WTC11 (cell line): ENCODE measurements at regions not wholly inside any gene's neighbourhood (a gene's known extent, or its start where the extent isn't known, plus 50 kb on each side); places are given as distances from the start of the nearest gene placed in this dataset.

Experiments used
- ATAC-seq: fragments of 200-7000 bp; cut with Tn5 transposase; 2 replicates; pipeline ENCODE4 v1.10.0; 2021; ENCODE audit warnings: mild to moderate bottlenecking, moderate library complexity
- CTCF ChIA-PET: fragments of 300-600 bp; sonication (Branson Sonifier 250); formaldehyde crosslinking; loops from one replicate; lab custom pipeline; 2021; ENCODE audit warnings: antibody characterized with exemption; lab: Charles Lee
- POLR2A ChIA-PET: fragments of 350-600 bp; sonication (Branson Sonifier 250); formaldehyde crosslinking; loops from one replicate; lab custom pipeline; 2021; ENCODE audit warnings: antibody characterized with exemption; lab: Charles Lee
- DNase-seq: peaks from one replicate; pipeline ENCODE4 v3.0.0; 2021; ENCODE audit warnings: low spot score
- H3K27ac Mint-ChIP-seq: 2 replicates; pipeline ENCODE4 v1.8.0; 2021; ENCODE audit warnings: mixed read lengths
- H3K27me3 Mint-ChIP-seq: 2 replicates; pipeline ENCODE4 v1.8.0; 2021; ENCODE audit warnings: low read depth, mild to moderate bottlenecking, moderate library complexity, mixed read lengths
- H3K36me3 Mint-ChIP-seq: 2 replicates; pipeline ENCODE4 v1.8.0; 2021; ENCODE audit warnings: mixed read lengths
- H3K4me1 Mint-ChIP-seq: 2 replicates; pipeline ENCODE4 v1.8.0; 2022; ENCODE audit warnings: mixed read lengths
- H3K4me3 Mint-ChIP-seq: 2 replicates; pipeline ENCODE4 v1.8.0; 2021; ENCODE audit warnings: mild to moderate bottlenecking, moderate library complexity, mixed read lengths
- H3K9me3 Mint-ChIP-seq: 2 replicates; pipeline ENCODE4 v1.8.0; 2021; ENCODE audit warnings: mixed read lengths
- AFF4 ChIP-seq: sonication (generic); formaldehyde crosslinking; IDR thresholded peaks from 2 replicates; pipeline ENCODE4 v1.8.1; 2023; ENCODE audit warnings: mild to moderate bottlenecking, missing genetic modification reagents, borderline replicate concordance
- CTCF ChIP-seq: fragments of 200-600 bp; IDR thresholded peaks from 2 replicates; pipeline ENCODE4 v1.8.0; 2022; ENCODE audit warnings: antibody characterized with exemption
- E2F1 ChIP-seq: sonication (generic); formaldehyde crosslinking; IDR thresholded peaks from 2 replicates; pipeline ENCODE4 v1.8.0; 2022; ENCODE audit warnings: mild to moderate bottlenecking, missing genetic modification reagents
- ESRRA ChIP-seq: sonication (generic); formaldehyde crosslinking; IDR thresholded peaks from 2 replicates; pipeline ENCODE4 v1.8.1; 2022; ENCODE audit warnings: mild to moderate bottlenecking, missing genetic modification reagents, borderline replicate concordance
- FOXJ3 ChIP-seq: sonication (generic); formaldehyde crosslinking; IDR thresholded peaks from 2 replicates; pipeline ENCODE4 v1.9.0; 2021; ENCODE audit warnings: missing genetic modification reagents, mild to moderate bottlenecking, borderline replicate concordance
- HMGA2 ChIP-seq: fragments of 250-450 bp; sonication (Bioruptor Pico); IDR thresholded peaks from 2 replicates; pipeline ENCODE4 v1.4.0; 2021; ENCODE audit warnings: mild to moderate bottlenecking, moderate library complexity
- MLX ChIP-seq: sonication (generic); formaldehyde crosslinking; IDR thresholded peaks from 2 replicates; pipeline ENCODE4 v1.8.1; 2023; ENCODE audit warnings: mild to moderate bottlenecking, missing genetic modification reagents, moderate library complexity
- NR3C1 ChIP-seq: sonication (generic); formaldehyde crosslinking; conservative IDR thresholded peaks from 2 replicates; pipeline ENCODE4 v1.8.1; 2023; ENCODE audit warnings: low read depth, mild to moderate bottlenecking, missing genetic modification reagents
- OVOL2 ChIP-seq: fragments of 250-450 bp; sonication (Bioruptor Pico); IDR thresholded peaks from 2 replicates; pipeline ENCODE4 v1.9.0; 2021; ENCODE audit warnings: mild to moderate bottlenecking, borderline replicate concordance
- RORB ChIP-seq: fragments of 250-450 bp; sonication (Bioruptor Pico); IDR thresholded peaks from 2 replicates; pipeline ENCODE4 v1.9.0; 2021; ENCODE audit warnings: mild to moderate bottlenecking
- SMAD4 ChIP-seq: sonication (generic); formaldehyde crosslinking; IDR thresholded peaks from 2 replicates; pipeline ENCODE4 v1.8.0; 2022; ENCODE audit warnings: mild to moderate bottlenecking, missing genetic modification reagents
- ZNF232 ChIP-seq: sonication (generic); formaldehyde crosslinking; IDR thresholded peaks from 2 replicates; pipeline ENCODE4 v1.8.0; 2022; ENCODE audit warnings: mild to moderate bottlenecking, missing genetic modification reagents
- ZNF671 ChIP-seq: fragments of 250-450 bp; sonication (Bioruptor Pico); IDR thresholded peaks from 2 replicates; pipeline ENCODE4 v1.8.0; 2021; ENCODE audit warnings: mild to moderate bottlenecking
- TF ChIP-seq, protein P1 (sequence below): sonication (generic); formaldehyde crosslinking; IDR thresholded peaks from 2 replicates; pipeline ENCODE4 v1.8.0; 2022; ENCODE audit warnings: mild to moderate bottlenecking, missing genetic modification reagents
- TF ChIP-seq, protein P2 (sequence below): fragments of 250-450 bp; sonication (Bioruptor Pico); conservative IDR thresholded peaks from 2 replicates; pipeline ENCODE4 v1.9.0; 2021; ENCODE audit warnings: mild to moderate bottlenecking

GRCh38 chr6:93701526-93701925 lies 282.2 kb upstream of the EPHA7 start (continued):
- TF ChIP-seq, protein P1, sequence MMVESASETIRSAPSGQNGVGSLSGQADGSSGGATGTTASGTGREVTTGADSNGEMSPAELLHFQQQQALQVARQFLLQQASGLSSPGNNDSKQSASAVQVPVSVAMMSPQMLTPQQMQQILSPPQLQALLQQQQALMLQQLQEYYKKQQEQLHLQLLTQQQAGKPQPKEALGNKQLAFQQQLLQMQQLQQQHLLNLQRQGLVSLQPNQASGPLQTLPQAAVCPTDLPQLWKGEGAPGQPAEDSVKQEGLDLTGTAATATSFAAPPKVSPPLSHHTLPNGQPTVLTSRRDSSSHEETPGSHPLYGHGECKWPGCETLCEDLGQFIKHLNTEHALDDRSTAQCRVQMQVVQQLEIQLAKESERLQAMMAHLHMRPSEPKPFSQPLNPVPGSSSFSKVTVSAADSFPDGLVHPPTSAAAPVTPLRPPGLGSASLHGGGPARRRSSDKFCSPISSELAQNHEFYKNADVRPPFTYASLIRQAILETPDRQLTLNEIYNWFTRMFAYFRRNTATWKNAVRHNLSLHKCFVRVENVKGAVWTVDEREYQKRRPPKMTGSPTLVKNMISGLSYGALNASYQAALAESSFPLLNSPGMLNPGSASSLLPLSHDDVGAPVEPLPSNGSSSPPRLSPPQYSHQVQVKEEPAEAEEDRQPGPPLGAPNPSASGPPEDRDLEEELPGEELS (CRISPR knock-in tag): no peak

DNA sequence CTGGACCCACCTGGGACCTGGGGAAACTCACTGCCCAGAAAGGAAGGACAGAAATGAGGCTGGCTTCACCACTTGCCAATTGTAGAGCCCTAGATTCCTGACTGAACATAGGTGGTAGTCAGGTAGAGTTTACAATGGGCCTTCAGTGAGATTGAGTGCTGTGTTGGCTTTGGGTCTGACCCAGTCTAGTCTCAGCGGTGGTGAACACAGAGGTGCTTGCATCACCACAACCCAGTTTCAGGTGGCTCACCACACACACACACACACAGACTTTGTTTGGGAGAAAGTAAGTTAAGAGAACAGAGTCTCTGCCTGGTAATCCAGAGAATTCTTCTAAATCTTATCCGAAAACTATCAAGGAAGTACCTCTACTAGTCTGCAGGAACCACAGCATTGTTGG lies 266.1 kb upstream of the EPHA7 start:
- ATAC-seq: no peak
- ChIA-PET POLR2A (no interaction called here), CTCF (no interaction called here)
- 0 out of 2 replicates have a peak, but pooled peaks cover 7% of the 10 kb centered on the region for H3K9me3 Mint-ChIP-seq
- TF ChIP-seq AFF4 (CRISPR knock-in tag) (no peak), CTCF (no peak), ZNF232 (CRISPR knock-in tag) (no peak), RORB (no peak), ZNF671 (CRISPR knock-in tag) (no peak), OVOL2 (CRISPR knock-in tag) (no peak), SMAD4 (no peak), FOXJ3 (CRISPR knock-in tag) (no peak)
- TF ChIP-seq, protein P2, sequence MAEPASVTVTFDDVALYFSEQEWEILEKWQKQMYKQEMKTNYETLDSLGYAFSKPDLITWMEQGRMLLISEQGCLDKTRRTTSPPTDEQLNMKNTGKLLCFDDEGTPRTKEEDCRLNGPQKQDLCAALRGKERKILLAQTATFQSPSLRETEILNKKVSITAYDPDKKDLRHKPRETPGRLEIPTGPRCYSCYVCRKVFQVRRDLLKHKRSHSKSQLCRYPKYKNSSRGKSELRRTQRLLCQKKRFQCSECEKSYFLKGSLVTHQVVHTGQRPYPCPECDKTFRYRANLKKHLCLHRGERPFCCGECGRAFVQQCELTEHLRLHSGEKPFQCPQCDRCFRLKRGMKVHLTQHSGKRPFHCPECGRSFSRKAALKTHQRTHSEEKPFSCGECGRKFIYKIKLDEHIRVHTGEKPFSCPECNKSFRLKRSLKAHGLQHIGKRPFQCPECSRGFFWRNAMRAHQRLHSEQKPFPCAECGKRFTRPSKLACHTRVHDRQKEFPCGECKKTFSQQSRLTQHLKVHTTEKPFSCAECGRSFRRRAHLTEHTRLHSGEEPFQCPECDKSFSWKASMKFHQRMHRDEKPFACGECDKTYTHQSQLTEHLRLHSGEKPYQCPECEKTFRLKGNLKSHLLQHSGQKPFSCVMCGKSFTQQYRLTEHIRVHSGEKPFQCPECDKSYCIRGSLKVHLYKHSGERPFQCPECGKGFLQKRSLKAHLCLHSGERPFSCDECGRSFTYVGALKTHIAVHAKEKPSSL (CRISPR knock-in tag): no peak
- no peak overlapping the region for H3K27ac Mint-ChIP-seq
- H3K4me1 Mint-ChIP-seq: no peaks in the 10 kb centered on the region
- H3K36me3 Mint-ChIP-seq: no peaks in the 10 kb centered on the region
- no peaks in the 10 kb centered on the region for H3K27me3 Mint-ChIP-seq
- no peak for DNase-seq
- no peak overlapping the region for H3K4me3 Mint-ChIP-seq

- CTCF ChIA-PET: no interaction called here
- TF ChIP-seq ESRRA (CRISPR knock-in tag) (no peak), MLX (CRISPR knock-in tag) (no peak), ZNF232 (CRISPR knock-in tag) (no peak), HMGA2 (CRISPR knock-in tag) (no peak), E2F1 (CRISPR knock-in tag) (no peak), NR3C1 (CRISPR knock-in tag) (no peak)
Measured at GRCh38 chr6:93684339-93684738, 265.0 kb upstream of the EPHA7 start.

More at GRCh38 chr6:93684339-93684738, 265.0 kb upstream of the EPHA7 start:
- Mint-ChIP-seq H3K27me3 (no peaks in the 10 kb centered on the region), H3K9me3 (0 out of 2 replicates have a peak, but pooled peaks cover 7% of the 10 kb centered on the region), H3K36me3 (no peaks in the 10 kb centered on the region), H3K4me1 (no peaks in the 10 kb centered on the region), H3K27ac (no peak overlapping the region), H3K4me3 (no peak overlapping the region)
- no peak for ATAC-seq
- no peak for DNase-seq
- POLR2A ChIA-PET: no interaction called here
